ENCODE measurements at regions not wholly inside any gene's neighbourhood (a gene's known extent, or its start where the extent isn't known, plus 50 kb on each side); places are given as distances from the start of the nearest gene placed in this dataset.

DNA sequence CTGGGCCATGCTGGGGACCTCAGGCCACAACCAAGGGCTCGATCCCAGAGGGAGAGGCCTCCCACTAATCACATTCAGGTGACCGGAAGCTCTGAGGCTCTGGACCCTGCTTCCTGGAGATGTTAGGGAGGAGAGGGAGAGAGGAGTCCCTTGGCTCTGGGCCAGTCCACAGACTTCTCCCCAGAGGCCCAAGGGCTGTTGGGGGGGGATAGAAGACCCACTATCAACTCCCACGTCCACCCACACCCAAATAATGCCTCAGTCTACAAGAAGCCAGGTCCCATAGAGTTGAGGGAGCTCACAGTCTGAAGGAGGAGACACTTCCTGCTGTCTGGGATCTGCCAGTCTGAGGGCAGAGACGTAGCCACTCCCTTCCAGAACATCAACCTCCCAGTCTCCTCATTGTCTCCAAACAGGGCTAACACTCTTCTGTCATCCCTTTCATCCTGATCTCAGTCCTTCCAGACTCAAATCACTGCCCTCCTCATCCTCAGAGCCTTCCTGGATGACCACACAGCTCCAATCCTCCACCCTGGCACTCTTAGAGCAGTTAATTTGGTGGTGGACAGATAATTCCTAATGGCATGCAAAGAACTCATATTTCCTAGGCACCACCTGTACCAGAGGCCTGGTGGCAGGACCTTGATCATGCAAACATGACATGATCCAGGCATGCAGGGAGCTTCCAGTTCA is 69.9 kb downstream of the MRPL14 start (continued):
- TF ChIP-seq ELF1 (CRISPR knock-in tag; IDR thresholded peaks at IDR 0.05) (0 out of 2 replicates have a peak, but pooled peaks have one; percentile 22), JUN (CRISPR knock-in tag; IDR thresholded peaks at IDR 0.05) (no peak), DPF2 (CRISPR knock-in tag; IDR thresholded peaks at IDR 0.05; ENCODE audit: borderline replicate concordance, low read depth) (no peak), ZNF430 (CRISPR knock-in tag; IDR thresholded peaks at IDR 0.05) (no peak), TEAD3 (CRISPR knock-in tag; optimal IDR thresholded peaks at IDR 0.05; ENCODE audit: borderline replicate concordance) (peak; percentile 40), ZNF567 (CRISPR knock-in tag; IDR thresholded peaks at IDR 0.05; ENCODE audit: borderline replicate concordance) (no peak), ZNF644 (CRISPR knock-in tag; IDR thresholded peaks at IDR 0.05; ENCODE audit: low read depth) (no peak), PPARG (CRISPR knock-in tag; conservative IDR thresholded peaks at IDR 0.05) (no peak), ZFP82 (CRISPR knock-in tag; IDR thresholded peaks at IDR 0.05; ENCODE audit: borderline replicate concordance) (0 out of 2 replicates have a peak, but pooled peaks have one; percentile 28), ZNF44 (CRISPR knock-in tag; IDR thresholded peaks at IDR 0.05) (no peak), ZNF10 (CRISPR knock-in tag; IDR thresholded peaks at IDR 0.05; ENCODE audit: borderline replicate concordance, low read depth) (no peak), ZNF136 (CRISPR knock-in tag; IDR thresholded peaks at IDR 0.05; ENCODE audit: low read depth) (no peak), TCF7 (IDR thresholded peaks at IDR 0.05; ENCODE audit: low read depth) (no peak), RAD21 (CRISPR knock-in tag; IDR thresholded peaks at IDR 0.05) (no peak), TBX2 (CRISPR knock-in tag; IDR thresholded peaks at IDR 0.05; ENCODE audit: borderline replicate concordance) (no peak), ZFYVE20 (CRISPR knock-in tag; IDR thresholded peaks at IDR 0.05; ENCODE audit: borderline replicate concordance, low read depth) (no peak), AGO1 (IDR thresholded peaks at IDR 0.05; ENCODE audit: low read depth, low read length, poor library complexity, severe bottlenecking) (no peak), ETV5 (CRISPR knock-in tag; IDR thresholded peaks at IDR 0.05; ENCODE audit: borderline replicate concordance) (peak; percentile 59; the same call in 1 of the 2 replicates), ZNF292 (CRISPR knock-in tag; IDR thresholded peaks at IDR 0.05; ENCODE audit: borderline replicate concordance, low read depth) (no peak), EHMT2 (IDR thresholded peaks at IDR 0.05; ENCODE audit: borderline replicate concordance, low read depth, low read length) (no peak)
- TF ChIP-seq, protein P1, sequence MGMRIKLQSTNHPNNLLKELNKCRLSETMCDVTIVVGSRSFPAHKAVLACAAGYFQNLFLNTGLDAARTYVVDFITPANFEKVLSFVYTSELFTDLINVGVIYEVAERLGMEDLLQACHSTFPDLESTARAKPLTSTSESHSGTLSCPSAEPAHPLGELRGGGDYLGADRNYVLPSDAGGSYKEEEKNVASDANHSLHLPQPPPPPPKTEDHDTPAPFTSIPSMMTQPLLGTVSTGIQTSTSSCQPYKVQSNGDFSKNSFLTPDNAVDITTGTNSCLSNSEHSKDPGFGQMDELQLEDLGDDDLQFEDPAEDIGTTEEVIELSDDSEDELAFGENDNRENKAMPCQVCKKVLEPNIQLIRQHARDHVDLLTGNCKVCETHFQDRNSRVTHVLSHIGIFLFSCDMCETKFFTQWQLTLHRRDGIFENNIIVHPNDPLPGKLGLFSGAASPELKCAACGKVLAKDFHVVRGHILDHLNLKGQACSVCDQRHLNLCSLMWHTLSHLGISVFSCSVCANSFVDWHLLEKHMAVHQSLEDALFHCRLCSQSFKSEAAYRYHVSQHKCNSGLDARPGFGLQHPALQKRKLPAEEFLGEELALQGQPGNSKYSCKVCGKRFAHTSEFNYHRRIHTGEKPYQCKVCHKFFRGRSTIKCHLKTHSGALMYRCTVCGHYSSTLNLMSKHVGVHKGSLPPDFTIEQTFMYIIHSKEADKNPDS (CRISPR knock-in tag; IDR thresholded peaks at IDR 0.05): no peak
- TF ChIP-seq, protein P2, sequence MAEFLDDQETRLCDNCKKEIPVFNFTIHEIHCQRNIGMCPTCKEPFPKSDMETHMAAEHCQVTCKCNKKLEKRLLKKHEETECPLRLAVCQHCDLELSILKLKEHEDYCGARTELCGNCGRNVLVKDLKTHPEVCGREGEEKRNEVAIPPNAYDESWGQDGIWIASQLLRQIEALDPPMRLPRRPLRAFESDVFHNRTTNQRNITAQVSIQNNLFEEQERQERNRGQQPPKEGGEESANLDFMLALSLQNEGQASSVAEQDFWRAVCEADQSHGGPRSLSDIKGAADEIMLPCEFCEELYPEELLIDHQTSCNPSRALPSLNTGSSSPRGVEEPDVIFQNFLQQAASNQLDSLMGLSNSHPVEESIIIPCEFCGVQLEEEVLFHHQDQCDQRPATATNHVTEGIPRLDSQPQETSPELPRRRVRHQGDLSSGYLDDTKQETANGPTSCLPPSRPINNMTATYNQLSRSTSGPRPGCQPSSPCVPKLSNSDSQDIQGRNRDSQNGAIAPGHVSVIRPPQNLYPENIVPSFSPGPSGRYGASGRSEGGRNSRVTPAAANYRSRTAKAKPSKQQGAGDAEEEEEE (CRISPR knock-in tag; IDR thresholded peaks at IDR 0.05; ENCODE audit: borderline replicate concordance): 0 out of 2 replicates have a peak, but pooled peaks have one; percentile 12
- TF ChIP-seq, protein P3, sequence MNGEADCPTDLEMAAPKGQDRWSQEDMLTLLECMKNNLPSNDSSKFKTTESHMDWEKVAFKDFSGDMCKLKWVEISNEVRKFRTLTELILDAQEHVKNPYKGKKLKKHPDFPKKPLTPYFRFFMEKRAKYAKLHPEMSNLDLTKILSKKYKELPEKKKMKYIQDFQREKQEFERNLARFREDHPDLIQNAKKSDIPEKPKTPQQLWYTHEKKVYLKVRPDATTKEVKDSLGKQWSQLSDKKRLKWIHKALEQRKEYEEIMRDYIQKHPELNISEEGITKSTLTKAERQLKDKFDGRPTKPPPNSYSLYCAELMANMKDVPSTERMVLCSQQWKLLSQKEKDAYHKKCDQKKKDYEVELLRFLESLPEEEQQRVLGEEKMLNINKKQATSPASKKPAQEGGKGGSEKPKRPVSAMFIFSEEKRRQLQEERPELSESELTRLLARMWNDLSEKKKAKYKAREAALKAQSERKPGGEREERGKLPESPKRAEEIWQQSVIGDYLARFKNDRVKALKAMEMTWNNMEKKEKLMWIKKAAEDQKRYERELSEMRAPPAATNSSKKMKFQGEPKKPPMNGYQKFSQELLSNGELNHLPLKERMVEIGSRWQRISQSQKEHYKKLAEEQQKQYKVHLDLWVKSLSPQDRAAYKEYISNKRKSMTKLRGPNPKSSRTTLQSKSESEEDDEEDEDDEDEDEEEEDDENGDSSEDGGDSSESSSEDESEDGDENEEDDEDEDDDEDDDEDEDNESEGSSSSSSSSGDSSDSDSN (CRISPR knock-in tag; IDR thresholded peaks at IDR 0.05): 0 out of 2 replicates have a peak, but pooled peaks have one; percentile 2
